IPS DF 6.9 (cell line): ENCODE measurements at regions not wholly inside any gene's neighbourhood (a gene's known extent, or its start where the extent isn't known, plus 50 kb on each side); places are given as distances from the start of the nearest gene placed in this dataset.

Experiments
- DNase-seq: peaks from one replicate; pipeline ENCODE4 v3.0.0-alpha.2; 2013; ENCODE audit warnings: low read depth, low spot score
- H3K27ac ChIP-seq: one replicate; pipeline ENCODE4 v1.5.1; 2013; ENCODE audit warnings: low read length, control low read depth
- H3K27me3 ChIP-seq: 2 replicates; pipeline ENCODE4 v1.6.1; 2013; ENCODE audit warnings: mild to moderate bottlenecking, low read length; ENCODE audit not compliant: control insufficient read depth, insufficient read depth
- H3K36me3 ChIP-seq: 2 replicates; pipeline ENCODE4 v1.6.1; 2013; ENCODE audit warnings: low read length; ENCODE audit not compliant: control insufficient read depth, insufficient read depth
- H3K4me1 ChIP-seq: 2 replicates; pipeline ENCODE4 v1.6.1; 2013; ENCODE audit warnings: low read length; ENCODE audit not compliant: control insufficient read depth, insufficient read depth
- H3K4me3 ChIP-seq: 2 replicates; pipeline ENCODE4 v1.5.1; 2013; ENCODE audit warnings: mild to moderate bottlenecking, low read length
- H3K9me3 ChIP-seq: 2 replicates; pipeline ENCODE4 v1.6.1; 2013; ENCODE audit warnings: low read length, inconsistent platforms; ENCODE audit not compliant: control insufficient read depth, insufficient read depth
- WGBS: extraction: QIAGEN DNeasy Blood & Tissue Kit; methylation state at CpG from one replicate; pipeline ENCODE4 v1.1.7; 2013; ENCODE audit warnings: mixed read lengths, missing lambda C conversion rate; ENCODE audit not compliant: insufficient read length, insufficient coverage; 5-methylcytosine and 5-hydroxymethylcytosine counted together

DNA sequence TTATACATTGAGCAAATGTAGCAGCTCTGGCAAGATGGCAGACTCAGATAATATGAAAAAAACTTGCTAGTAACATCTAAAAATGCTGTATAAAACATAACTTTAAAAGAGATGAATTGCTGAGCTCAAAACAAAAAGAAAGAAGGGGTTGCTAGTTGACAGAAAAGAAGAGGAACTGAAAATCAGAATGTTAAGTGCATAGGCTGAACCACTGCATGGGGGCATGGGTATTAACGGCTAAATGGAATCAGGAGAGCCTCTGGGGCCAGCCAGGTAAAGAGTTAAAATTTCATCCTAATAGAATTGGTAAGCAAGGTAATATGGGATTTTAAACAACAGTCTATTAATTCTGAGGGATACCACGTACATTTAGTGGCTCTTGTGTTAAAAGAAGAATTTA is 146.8 kb downstream of the SMC2 start:
- DNase-seq, result no peak
- no peaks in the 10 kb centered on the region for H3K9me3 ChIP-seq
- no peaks in the 10 kb centered on the region for H3K27me3 ChIP-seq
- no peak overlapping the region for H3K27ac ChIP-seq
- no peaks in the 10 kb centered on the region for H3K36me3 ChIP-seq
- no CpG with 5 or more reads among the region's 2 CpGs for WGBS
- H3K4me3 ChIP-seq, result no peak overlapping the region
- H3K4me1 ChIP-seq, result no peaks in the 10 kb centered on the region

DNA sequence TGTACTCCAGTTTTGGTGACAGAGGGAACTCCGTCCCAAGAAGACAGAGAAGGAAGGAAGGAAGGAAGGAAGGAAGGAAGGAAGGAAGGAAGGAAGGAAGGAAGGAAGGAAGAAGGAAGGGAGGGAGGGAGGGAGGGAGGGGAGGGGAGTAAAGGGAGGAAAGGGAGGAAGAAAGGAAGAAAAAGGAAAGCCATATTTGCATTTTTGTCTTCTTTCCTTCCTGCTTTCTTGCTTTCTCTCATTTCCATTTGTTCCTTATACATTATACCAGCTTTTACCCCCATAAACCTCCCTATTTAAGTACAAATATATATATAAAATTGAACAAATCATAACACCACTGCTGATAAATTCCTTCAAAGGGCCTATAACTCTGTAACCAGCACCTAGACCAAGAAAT is 151.8 kb downstream of the SMC2 start:
- H3K4me3 ChIP-seq, result no peak overlapping the region
- no CpG with 5 or more reads among the region's 1 CpG for WGBS
- no peaks in the 10 kb centered on the region for H3K4me1 ChIP-seq
- H3K9me3 ChIP-seq, result no peaks in the 10 kb centered on the region
- DNase-seq, result no peak
- no peak overlapping the region for H3K27ac ChIP-seq
- no peaks in the 10 kb centered on the region for H3K36me3 ChIP-seq
- H3K27me3 ChIP-seq, result no peaks in the 10 kb centered on the region

DNA sequence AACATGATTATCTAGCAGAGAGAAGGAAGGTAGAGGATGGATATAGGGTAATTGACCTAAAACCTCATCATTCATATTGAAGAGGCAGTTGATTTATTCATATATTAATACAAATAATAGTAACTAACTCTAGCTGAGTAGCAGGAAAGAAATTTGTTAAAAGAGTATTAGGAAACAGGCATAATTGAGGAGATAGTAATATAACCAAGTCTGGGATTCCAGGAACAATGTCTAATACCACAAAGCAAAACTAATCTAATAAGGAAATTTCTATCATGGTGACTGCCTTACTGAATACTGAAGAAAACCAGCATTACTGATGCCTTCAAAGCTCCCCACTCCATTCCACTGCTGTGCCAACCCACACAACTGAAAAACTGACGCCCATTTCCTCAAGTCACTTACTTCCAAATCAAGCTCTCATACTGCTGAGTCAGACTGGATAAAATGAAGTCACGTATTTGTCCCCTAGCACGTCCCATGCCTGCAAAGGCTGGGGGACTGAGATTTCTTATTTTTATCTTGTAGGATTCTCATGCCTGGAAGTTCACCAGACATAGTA is 153.9 kb downstream of the SMC2 start:
- H3K27ac ChIP-seq, result no peak overlapping the region

DNA sequence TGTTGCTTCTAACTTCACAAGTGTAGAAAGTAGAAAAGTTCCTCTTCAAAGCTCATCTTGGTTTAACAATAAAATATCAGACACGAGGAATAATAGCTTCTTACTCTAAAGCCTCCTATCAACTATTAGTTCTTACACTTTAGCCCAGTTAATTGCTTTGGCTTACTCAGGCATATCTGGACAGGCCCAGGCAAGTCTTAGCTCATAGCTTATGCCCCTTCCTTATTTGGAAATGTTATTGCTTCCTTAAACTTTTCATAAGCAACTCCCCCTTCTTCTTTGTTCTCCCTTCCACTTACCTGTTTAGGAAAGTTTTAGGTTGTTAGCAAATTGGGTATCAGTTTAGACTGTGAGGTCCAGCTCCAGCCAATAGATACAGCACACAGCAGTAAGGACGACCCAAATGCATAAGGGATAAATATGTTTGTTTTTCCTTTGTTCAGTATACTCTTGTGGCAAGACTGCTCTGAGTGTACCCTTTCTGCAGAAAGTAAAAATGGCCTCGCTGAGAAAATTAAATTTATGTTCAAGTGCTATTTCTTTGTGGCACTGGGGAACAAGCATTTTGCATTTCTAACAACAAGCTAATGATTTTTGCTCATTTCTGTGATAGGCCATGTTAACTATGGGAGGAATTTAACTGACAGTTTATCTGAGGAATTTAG is 162.1 kb downstream of the SMC2 start:
- WGBS, result no CpG with 5 or more reads among the region's 3 CpGs
- Histone ChIP-seq H3K9me3 (no peaks in the 10 kb centered on the region), H3K4me1 (no peaks in the 10 kb centered on the region; the same call in 1 of the 2 replicates), H3K27ac (no peak overlapping the region), H3K4me3 (no peak overlapping the region), H3K36me3 (no peaks in the 10 kb centered on the region), H3K27me3 (no peaks in the 10 kb centered on the region)
- DNase-seq, result no peak

More for the DNA sequence above, 153.9 kb downstream of the SMC2 start:
- H3K27me3 ChIP-seq, result no peaks in the 10 kb centered on the region
- no peaks in the 10 kb centered on the region for H3K4me1 ChIP-seq
- H3K36me3 ChIP-seq, result no peaks in the 10 kb centered on the region
- no CpG with 5 or more reads among the region's 3 CpGs for WGBS
- no peak overlapping the region for H3K4me3 ChIP-seq
- DNase-seq, result no peak
- no peaks in the 10 kb centered on the region for H3K9me3 ChIP-seq

DNA sequence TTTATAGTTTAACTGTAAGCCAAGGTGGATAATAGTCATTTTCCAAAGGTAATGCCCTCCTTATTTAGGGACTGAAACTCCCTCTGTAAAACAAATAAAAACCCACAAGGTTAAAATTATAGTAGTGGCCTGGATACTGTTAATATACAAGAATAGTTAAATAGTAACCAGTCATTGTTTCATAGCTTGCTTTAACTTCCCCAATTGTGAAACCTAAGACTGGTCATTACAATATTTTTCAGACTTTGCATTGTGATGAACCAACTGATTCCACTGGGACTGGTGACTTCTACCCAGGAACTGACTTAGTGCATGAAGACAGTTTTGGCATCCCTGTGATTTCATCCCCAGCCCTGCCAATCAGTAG is 162.6 kb downstream of the SMC2 start:
- Histone ChIP-seq H3K27ac (no peak overlapping the region), H3K4me1 (no peaks in the 10 kb centered on the region; the same call in 1 of the 2 replicates)

DNA sequence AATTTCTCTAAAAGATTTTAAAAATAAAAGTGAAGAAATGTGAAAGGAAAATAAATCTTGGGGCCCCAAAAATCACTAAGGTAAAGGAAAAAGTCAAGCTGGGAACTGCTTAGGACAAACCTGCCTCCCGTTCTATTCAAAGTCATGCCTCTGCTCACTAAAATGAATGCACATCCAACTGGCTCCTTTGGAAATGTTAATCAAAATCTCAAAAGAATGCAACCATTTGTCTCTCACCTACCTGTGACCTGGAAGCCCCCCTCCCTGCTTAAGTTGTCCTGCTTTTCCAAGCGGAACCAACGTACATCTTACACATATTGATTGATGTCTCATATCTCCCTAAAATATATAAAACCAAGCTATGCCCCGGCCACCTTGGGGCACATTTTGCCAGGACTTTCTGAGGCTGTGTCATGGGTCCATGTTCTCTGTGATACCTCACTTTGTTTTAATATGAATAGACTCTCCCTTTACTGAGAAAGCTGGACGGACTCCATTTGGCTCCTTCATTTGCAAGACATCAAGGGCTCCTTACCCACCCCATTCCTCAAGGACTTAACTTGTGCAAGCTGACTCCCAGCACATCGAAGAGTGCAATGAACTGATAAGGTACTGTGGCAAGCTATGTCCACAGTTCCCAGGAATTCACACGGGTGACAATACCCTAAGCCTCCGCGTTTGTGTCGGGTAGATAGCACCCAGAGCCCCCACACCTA is 164.3 kb downstream of the SMC2 start:
- Histone ChIP-seq H3K9me3 (no peaks in the 10 kb centered on the region), H3K4me1 (no peaks in the 10 kb centered on the region; the same call in 1 of the 2 replicates), H3K27ac (no peak overlapping the region), H3K36me3 (no peaks in the 10 kb centered on the region), H3K27me3 (no peaks in the 10 kb centered on the region), H3K4me3 (no peak overlapping the region)
- no CpG with 5 or more reads among the region's 10 CpGs for WGBS
- no peak for DNase-seq

More for the DNA sequence above, 162.6 kb downstream of the SMC2 start:
- DNase-seq, result no peak
- no peak overlapping the region for H3K4me3 ChIP-seq
- no peaks in the 10 kb centered on the region for H3K27me3 ChIP-seq
- H3K36me3 ChIP-seq, result no peaks in the 10 kb centered on the region
- no peaks in the 10 kb centered on the region for H3K9me3 ChIP-seq

DNA sequence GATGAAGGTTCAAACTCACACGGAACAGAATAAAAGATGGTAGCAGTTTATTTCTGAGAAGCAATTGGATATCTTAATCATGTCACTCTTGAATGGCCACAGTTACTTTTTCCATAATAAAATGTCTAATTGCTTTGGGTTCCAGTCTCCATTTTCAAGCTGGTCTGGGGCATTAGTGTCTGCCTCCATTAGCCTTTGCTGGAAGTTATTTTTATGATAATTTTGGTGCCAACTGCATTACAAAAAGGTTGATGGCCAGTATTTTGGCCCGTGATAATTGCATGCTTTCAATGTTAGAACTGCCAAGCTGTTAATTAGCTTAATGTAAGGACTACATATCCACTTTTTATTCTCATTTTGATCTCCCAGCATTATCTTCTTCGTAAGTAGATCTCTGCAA is 165.9 kb downstream of the SMC2 start:
- H3K9me3 ChIP-seq, result no peaks in the 10 kb centered on the region
- no peak for DNase-seq
- no peaks in the 10 kb centered on the region for H3K27me3 ChIP-seq
- no CpG with 5 or more reads among the region's 3 CpGs for WGBS
- H3K36me3 ChIP-seq, result no peaks in the 10 kb centered on the region
- H3K4me1 ChIP-seq, result no peaks in the 10 kb centered on the region; the same call in 1 of the 2 replicates
- H3K27ac ChIP-seq, result no peak overlapping the region
- no peak overlapping the region for H3K4me3 ChIP-seq

DNA sequence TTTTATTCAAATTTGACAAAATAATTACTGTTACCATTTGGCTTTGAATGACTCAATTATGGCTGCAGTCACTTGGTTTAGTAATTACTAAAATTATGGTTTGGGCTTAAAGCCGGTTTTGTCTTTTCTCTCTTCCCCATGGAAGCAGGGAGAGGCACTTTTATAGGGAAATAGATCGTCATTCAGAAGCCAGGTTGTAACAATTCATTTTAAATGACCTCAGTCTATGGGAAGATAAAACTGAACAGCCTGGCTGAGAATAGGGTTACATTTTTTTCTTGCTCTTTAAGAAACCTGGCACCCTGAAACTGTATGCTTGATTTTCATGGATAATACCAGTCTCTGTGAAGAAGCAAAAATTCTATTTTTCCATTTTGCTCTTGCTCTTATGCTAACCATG is 169.8 kb downstream of the SMC2 start:
- H3K4me1 ChIP-seq, result no peaks in the 10 kb centered on the region
- H3K9me3 ChIP-seq, result no peaks in the 10 kb centered on the region
- H3K27ac ChIP-seq, result no peak overlapping the region
- no peaks in the 10 kb centered on the region for H3K27me3 ChIP-seq
- DNase-seq, result no peak
- no CpG with 5 or more reads among the region's 2 CpGs for WGBS
- no peak overlapping the region for H3K4me3 ChIP-seq
- H3K36me3 ChIP-seq, result no peaks in the 10 kb centered on the region

DNA sequence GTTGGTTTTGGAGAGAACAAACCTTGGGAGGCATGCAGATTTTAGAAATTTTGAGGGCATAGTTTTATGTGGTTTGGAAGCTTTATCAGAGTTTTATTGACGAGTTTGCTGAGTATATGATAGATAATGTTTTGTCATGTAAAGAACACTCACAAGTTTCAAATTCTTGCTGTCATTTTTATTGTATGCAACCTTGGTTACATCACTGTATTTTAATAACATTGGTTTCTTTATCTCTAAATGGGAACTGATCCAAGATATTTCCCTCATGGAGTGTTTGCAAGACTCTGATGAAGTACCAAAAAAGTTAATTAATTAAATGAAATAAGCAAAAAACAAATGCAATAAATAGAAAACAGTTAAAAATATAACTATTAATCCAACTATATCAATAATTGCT is 170.3 kb downstream of the SMC2 start:
- no peaks in the 10 kb centered on the region for H3K27me3 ChIP-seq
- no CpG with 5 or more reads among the region's 1 CpG for WGBS
- H3K4me1 ChIP-seq, result no peaks in the 10 kb centered on the region
- no peak overlapping the region for H3K27ac ChIP-seq
- no peak overlapping the region for H3K4me3 ChIP-seq
- DNase-seq, result no peak
- H3K9me3 ChIP-seq, result no peaks in the 10 kb centered on the region
- H3K36me3 ChIP-seq, result no peaks in the 10 kb centered on the region

DNA sequence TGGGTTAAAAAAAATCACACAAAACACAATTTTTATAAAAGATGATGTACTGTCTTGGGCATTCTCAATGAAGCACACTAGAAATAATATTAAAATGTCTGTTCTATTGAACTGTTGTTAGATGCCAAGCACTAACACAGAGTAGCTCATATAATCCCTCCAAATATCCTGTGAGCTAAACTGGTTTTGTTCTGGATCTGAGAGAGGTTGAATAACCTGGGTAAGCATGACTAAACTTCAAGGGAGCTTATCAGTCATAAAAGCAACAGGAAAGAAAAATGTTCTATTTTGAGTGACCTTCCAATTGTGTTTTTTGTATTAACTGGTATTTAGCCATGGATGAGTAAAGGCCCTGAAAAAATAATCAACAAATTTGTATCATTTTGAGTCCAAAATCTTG is 175.3 kb downstream of the SMC2 start:
- no peaks in the 10 kb centered on the region for H3K4me1 ChIP-seq
- H3K27ac ChIP-seq, result no peak overlapping the region
- no peaks in the 10 kb centered on the region for H3K27me3 ChIP-seq

More for the DNA sequence above, 175.3 kb downstream of the SMC2 start:
- Histone ChIP-seq H3K36me3 (no peaks in the 10 kb centered on the region), H3K9me3 (no peaks in the 10 kb centered on the region), H3K4me3 (no peak overlapping the region)
- no peak for DNase-seq
